B cell (primary cell): ENCODE measurements at regions not wholly inside any gene's neighbourhood (a gene's known extent, or its start where the extent isn't known, plus 50 kb on each side); places are given as distances from the start of the nearest gene placed in this dataset.

ENCODE experiments used
- ATAC-seq: fragments of 200-7000 bp; cut with Tn5 transposase; one replicate; pipeline ENCODE4 v1.10.0; 2021; ENCODE audit warnings: low read depth, mild to moderate bottlenecking, moderate number of reproducible peaks, moderate library complexity
- CTCF ChIA-PET: fragments of 350-600 bp; sonication (Branson Sonifier 250); formaldehyde crosslinking; loops from one replicate; lab custom pipeline; 2021; ENCODE audit warnings: antibody characterized with exemption, inconsistent platforms; lab: Charles Lee
- POLR2A ChIA-PET: fragments of 350-600 bp; sonication (Branson Sonifier 250); formaldehyde crosslinking; loops from one replicate; lab custom pipeline; 2021; ENCODE audit warnings: antibody characterized with exemption; lab: Charles Lee
- DNase-seq: peaks from one replicate; pipeline ENCODE4 v3.0.0; 2013
- H2AFZ ChIP-seq: 2 replicates; pipeline ENCODE4 v1.6.1; 2012; ENCODE audit warnings: mild to moderate bottlenecking, low read depth, low read length; ENCODE audit not compliant: insufficient read depth, poor library complexity, severe bottlenecking
- H3K27ac ChIP-seq, 2 donors: 1 replicate in 1 of 2; 2 replicates in 1 of 2; pipeline ENCODE4 v1.5.1; 2012 to 2013; ENCODE audit warnings: low read length in 2 of 2, mild to moderate bottlenecking in 2 of 2, moderate library complexity in 1 of 2
- H3K27me3 ChIP-seq, 4 experiments: fragments of 200-600 bp in 1 of 4; sonication (generic) in 1 of 4; replicated peaks in 1 of 4; 1 replicate in 2 of 4; 2 replicates in 2 of 4; pipeline versions ENCODE4 v1.6.1 to v1.7.0; 2013 to 2016; ENCODE audit warnings: low read length in 3 of 4, mild to moderate bottlenecking in 2 of 4, mixed read lengths in 1 of 4, moderate library complexity in 1 of 4; ENCODE audit not compliant: insufficient read depth in 4 of 4, control insufficient read depth in 3 of 4; ENCODE audit errors: control extremely low read depth in 1 of 4
- H3K36me3 ChIP-seq, 2 experiments: replicated peaks in 1 of 2; 1 replicate in 1 of 2; 2 replicates in 1 of 2; pipeline versions ENCODE4 v1.6.1 to v1.7.1; 2013; ENCODE audit warnings: low read length in 1 of 2; ENCODE audit not compliant: insufficient read depth in 2 of 2, control insufficient read depth in 1 of 2; ENCODE audit errors: control extremely low read depth in 1 of 2, extremely low read depth in 1 of 2
- H3K4me1 ChIP-seq, 2 donors: fragments of 200-600 bp in 1 of 2; sonication (generic) in 1 of 2; 1 replicate in 1 of 2; 2 replicates in 1 of 2; pipeline versions ENCODE4 v1.5.1 to v1.6.1; 2013 to 2017; ENCODE audit warnings: low read length in 2 of 2; ENCODE audit not compliant: control insufficient read depth in 2 of 2, insufficient read depth in 2 of 2
- H3K4me2 ChIP-seq: replicated peaks from 2 replicates; pipeline ENCODE3; 2012; ENCODE audit warnings: mild to moderate bottlenecking, low read depth, low read length; ENCODE audit not compliant: poor library complexity, severe bottlenecking
- H3K4me3 ChIP-seq, 5 experiments: fragments of 200-600 bp in 1 of 5; sonication (generic) in 1 of 5; 1 replicate in 3 of 5; 2 replicates in 2 of 5; pipeline versions ENCODE4 v1.5.1 to v1.7.0; 2011 to 2016; ENCODE audit warnings: low read length in 4 of 5, mild to moderate bottlenecking in 4 of 5, low read depth in 2 of 5, control low read depth in 1 of 5, moderate library complexity in 1 of 5; ENCODE audit not compliant: insufficient read depth in 1 of 5; ENCODE audit errors: control extremely low read depth in 1 of 5, extremely low read depth in 1 of 5
- H3K79me2 ChIP-seq: fragments of 200-600 bp; sonication (generic); one replicate; pipeline ENCODE4 v1.6.0; 2016; ENCODE audit warnings: low read length; ENCODE audit not compliant: control insufficient read depth, insufficient read depth
- H3K9ac ChIP-seq: fragments of 200-600 bp; sonication (generic); 2 replicates; pipeline ENCODE4 v1.6.1; 2017; ENCODE audit warnings: mild to moderate bottlenecking, low read length, moderate library complexity
- H3K9me3 ChIP-seq, 3 donors: one replicate each; pipeline versions ENCODE4 v1.6.1 to v1.7.1; 2013; ENCODE audit warnings: low read length in 2 of 3; ENCODE audit not compliant: control insufficient read depth in 2 of 3, insufficient read depth in 1 of 3; ENCODE audit errors: control extremely low read depth in 1 of 3
- H4K20me1 ChIP-seq: 2 replicates; pipeline ENCODE4 v1.6.0; 2012; ENCODE audit warnings: mild to moderate bottlenecking, low read length; ENCODE audit not compliant: insufficient read depth, control insufficient read depth, poor library complexity, severe bottlenecking
- H3K27ac Mint-ChIP-seq: one replicate; pipeline ENCODE4 v1.8.0; 2021; ENCODE audit warnings: mixed read lengths
- H3K27me3 Mint-ChIP-seq: one replicate; pipeline ENCODE4 v1.8.0; 2021; ENCODE audit warnings: mixed read lengths
- H3K4me1 Mint-ChIP-seq: one replicate; pipeline ENCODE4 v1.8.0; 2021; ENCODE audit warnings: mixed read lengths
- H3K4me3 Mint-ChIP-seq: one replicate; pipeline ENCODE4 v1.8.0; 2021; ENCODE audit warnings: mixed read lengths
- H3K9me3 Mint-ChIP-seq: one replicate; pipeline ENCODE4 v1.8.0; 2022; ENCODE audit warnings: mixed read lengths; ENCODE audit not compliant: insufficient read depth
- CTCF ChIP-seq: fragments of 200-600 bp; IDR thresholded peaks from one replicate; pipeline ENCODE4 v1.8.0; 2022; ENCODE audit warnings: antibody characterized with exemption, mild to moderate bottlenecking
- EZH2 ChIP-seq: IDR thresholded peaks from 2 replicates; pipeline ENCODE4 v1.6.1; 2012; ENCODE audit warnings: borderline replicate concordance, low read depth, mild to moderate bottlenecking, moderate library complexity, low read length; ENCODE audit not compliant: insufficient read depth, poor library complexity, severe bottlenecking
- WGBS: methylation state at CpG from one replicate; pipeline ENCODE4 v1.1.5; 2013; ENCODE audit warnings: missing lambda C conversion rate; ENCODE audit not compliant: insufficient coverage; 5-methylcytosine and 5-hydroxymethylcytosine counted together
- intact Hi-C: fragments of 100-400 bp; cut with micrococcal nuclease; formaldehyde crosslinking; loops from one replicate; pipeline ENCODE4 v1.10.0; 2022

- Histone ChIP-seq H3K79me2 (no peaks in the 10 kb centered on the region), H3K4me1 (no peaks in the 10 kb centered on the region), H2AFZ (no peak overlapping the region), H3K36me3 (no peaks in the 10 kb centered on the region), H3K4me2 (no peak overlapping the region), H3K4me3 (no peak overlapping the region), H4K20me1 (no peaks in the 10 kb centered on the region), H3K27me3 (no peaks in the 10 kb centered on the region), H3K9ac (no peak overlapping the region), H3K9me3 (no peaks in the 10 kb centered on the region), H3K27ac (no peak overlapping the region)
- Mint-ChIP-seq H3K9me3 (no peaks in the 10 kb centered on the region), H3K27me3 (no peaks in the 10 kb centered on the region), H3K27ac (no peak overlapping the region), H3K4me3 (no peak overlapping the region), H3K4me1 (no peaks in the 10 kb centered on the region)
- POLR2A ChIA-PET: no interaction called here
- ATAC-seq (no peak), DNase-seq (no peak)
- no peak for TF ChIP-seq CTCF
- TF ChIP-seq EZH2: no peak
- CTCF ChIA-PET: no interaction called here
- intact Hi-C loops: no loop called here
- WGBS: 100% methylated on average over 1 of the region's 13 CpGs
Observed at GRCh38 chr6:167392631-167393316, 67.9 kb downstream of the TTLL2 start.

GRCh38 chr6:167393731-167394130 lies 68.8 kb downstream of the TTLL2 start:
- H3K27me3 ChIP-seq: no peaks in the 10 kb centered on the region
- no peaks in the 10 kb centered on the region for H3K4me1 ChIP-seq
- H3K36me3 ChIP-seq: no peaks in the 10 kb centered on the region
- no peaks in the 10 kb centered on the region for H4K20me1 ChIP-seq
- no peak overlapping the region for H3K27ac ChIP-seq
- Mint-ChIP-seq H3K4me1 (no peaks in the 10 kb centered on the region), H3K27me3 (no peaks in the 10 kb centered on the region), H3K9me3 (no peaks in the 10 kb centered on the region), H3K27ac (no peak overlapping the region), H3K4me3 (no peak overlapping the region)
- 90% methylated on average over 6 of the region's 7 CpGs for WGBS
- no peaks in the 10 kb centered on the region for H3K9me3 ChIP-seq
- no peaks in the 10 kb centered on the region for H3K79me2 ChIP-seq
- POLR2A ChIA-PET: no interaction called here
- CTCF ChIA-PET: no interaction called here
- intact Hi-C loops: no loop called here
- TF ChIP-seq EZH2 (no peak), CTCF (no peak)
- DNase-seq: no peak
- H3K4me2 ChIP-seq: no peak overlapping the region
- no peak overlapping the region for H2AFZ ChIP-seq
- H3K4me3 ChIP-seq: no peak overlapping the region
- no peak overlapping the region for H3K9ac ChIP-seq
- ATAC-seq: no peak
